Left kidney (tissue), 1 donor: ENCODE measurements at regions not wholly inside any gene's neighbourhood (a gene's known extent, or its start where the extent isn't known, plus 50 kb on each side); places are given as distances from the start of the nearest gene placed in this dataset.

Experiments
- DNase-seq: peaks from one replicate; pipeline ENCODE4 v3.0.0-alpha.2; 2013

- no peak for DNase-seq
Measured at GRCh38 chr10:3542185-3542611, 242.8 kb downstream of the KLF6 start.

GRCh38 chr10:3539696-3540383 is 245.2 kb downstream of the KLF6 start:
- no peak for DNase-seq

- no peak for DNase-seq
Measured at GRCh38 chr10:3538656-3539531, 246.1 kb downstream of the KLF6 start.

- DNase-seq = no peak
Measured at GRCh38 chr10:3538291-3538655, 246.7 kb downstream of the KLF6 start.

GRCh38 chr10:3537518-3537917 is 247.5 kb downstream of the KLF6 start:
- DNase-seq = no peak

GRCh38 chr10:3535001-3535400 is 250.0 kb downstream of the KLF6 start:
- no peak for DNase-seq

GRCh38 chr10:3534433-3534832 is 250.6 kb downstream of the KLF6 start:
- no peak for DNase-seq

GRCh38 chr10:3533296-3533695 is 251.7 kb downstream of the KLF6 start:
- DNase-seq = no peak

GRCh38 chr10:3532644-3533043 is 252.4 kb downstream of the KLF6 start:
- DNase-seq = no peak

GRCh38 chr10:3531670-3532069 is 253.3 kb downstream of the KLF6 start:
- no peak for DNase-seq

GRCh38 chr10:3530783-3531645 is 254.0 kb downstream of the KLF6 start:
- DNase-seq = no peak

- no peak for DNase-seq
Measured at GRCh38 chr10:3530346-3530745, 254.7 kb downstream of the KLF6 start.

GRCh38 chr10:3529691-3530090 is 255.3 kb downstream of the KLF6 start:
- no peak for DNase-seq

GRCh38 chr10:3528823-3529403 is 256.1 kb downstream of the KLF6 start:
- no peak for DNase-seq

GRCh38 chr10:3528271-3528670 is 256.7 kb downstream of the KLF6 start:
- no peak for DNase-seq

GRCh38 chr10:3527869-3528268 is 257.1 kb downstream of the KLF6 start:
- DNase-seq = no peak

GRCh38 chr10:3526727-3527501 is 258.1 kb downstream of the KLF6 start:
- DNase-seq = no peak

GRCh38 chr10:3525832-3526449 is 259.1 kb downstream of the KLF6 start:
- DNase-seq = no peak

- DNase-seq = no peak
Measured at GRCh38 chr10:3524086-3524960, 260.7 kb downstream of the KLF6 start.
